GM21825 (cell line): ENCODE measurements at regions not wholly inside any gene's neighbourhood (a gene's known extent, or its start where the extent isn't known, plus 50 kb on each side); places are given as distances from the start of the nearest gene placed in this dataset.
"Not testable (repeated sequence)": the region's sequence is repeated elsewhere in the genome, so short reads cannot be mapped to it uniquely, and the experiment has no call there.

Experiments
- ATAC-seq: cut with Tn5 transposase; IDR thresholded peaks from one replicate; pipeline ENCODE4 v1.9.1; 2021; ENCODE audit warnings: mild to moderate bottlenecking, moderate library complexity; ENCODE audit not compliant: unreplicated experiment

- ATAC-seq, result no peak
These were observed 51.3 kb upstream of the EGFL6 start for GRCh38 chrX:13518126-13518525.

DNA sequence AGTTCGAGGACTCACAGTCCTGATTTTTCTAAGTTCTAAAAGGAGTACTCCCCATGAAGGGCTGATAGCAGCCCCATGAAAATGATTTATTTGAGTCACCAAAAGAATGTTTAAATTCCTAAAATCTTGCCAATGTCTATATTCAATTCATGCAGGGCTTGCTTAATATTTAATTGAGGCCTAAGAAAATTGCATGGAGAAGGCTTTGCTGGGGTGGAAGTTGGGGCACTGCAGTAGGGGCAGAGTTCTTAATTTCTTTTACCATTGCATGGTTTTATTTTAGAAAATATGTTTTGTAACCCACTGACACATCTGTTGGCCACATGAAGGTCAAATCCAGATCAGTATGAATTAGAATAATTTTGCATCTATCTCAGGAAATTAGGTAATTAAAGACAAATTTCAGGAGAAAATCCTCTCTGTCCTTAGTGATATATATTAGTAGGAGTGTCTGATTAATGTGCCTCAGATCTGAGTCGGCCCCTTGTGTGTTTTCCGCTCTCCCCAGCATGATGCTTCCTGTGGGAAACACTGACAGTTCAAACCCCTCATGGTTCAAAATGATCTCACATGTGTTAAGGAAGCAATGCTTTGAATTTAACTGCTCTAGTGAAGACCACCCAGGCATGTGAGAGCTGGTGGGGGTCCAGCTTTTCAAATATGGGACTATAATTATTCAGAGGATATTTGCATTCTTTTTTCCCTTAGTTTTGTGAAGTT, 54.0 kb upstream of the EGFL6 start:
- ATAC-seq, result no peak

- no peak for ATAC-seq
These were observed 57.5 kb upstream of the EGFL6 start for GRCh38 chrX:13511944-13512330.

- no peak for ATAC-seq
These were observed 58.0 kb upstream of the EGFL6 start for GRCh38 chrX:13511241-13511943.

DNA sequence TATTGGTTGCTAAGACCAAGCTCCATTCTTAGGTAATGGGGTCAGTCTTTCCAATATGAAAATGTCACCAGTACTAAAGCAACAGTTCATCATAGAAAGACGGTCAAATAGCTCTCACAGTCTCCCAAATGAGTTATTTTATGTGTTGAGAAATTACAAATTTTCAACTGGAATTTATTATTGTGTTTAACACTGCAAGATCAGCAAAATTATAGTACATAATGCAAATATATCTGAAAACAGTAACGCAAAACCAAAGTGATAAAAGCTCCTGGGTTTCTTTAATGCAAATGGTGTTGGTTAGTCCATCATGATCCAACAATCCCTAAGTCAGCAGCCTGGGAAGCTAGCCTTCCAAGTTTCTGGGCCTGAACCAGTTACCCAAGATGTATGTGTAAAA, 61.5 kb upstream of the EGFL6 start:
- ATAC-seq, result no peak

- ATAC-seq, result no peak
These were observed 62.8 kb upstream of the EGFL6 start for GRCh38 chrX:13506574-13506973.

DNA sequence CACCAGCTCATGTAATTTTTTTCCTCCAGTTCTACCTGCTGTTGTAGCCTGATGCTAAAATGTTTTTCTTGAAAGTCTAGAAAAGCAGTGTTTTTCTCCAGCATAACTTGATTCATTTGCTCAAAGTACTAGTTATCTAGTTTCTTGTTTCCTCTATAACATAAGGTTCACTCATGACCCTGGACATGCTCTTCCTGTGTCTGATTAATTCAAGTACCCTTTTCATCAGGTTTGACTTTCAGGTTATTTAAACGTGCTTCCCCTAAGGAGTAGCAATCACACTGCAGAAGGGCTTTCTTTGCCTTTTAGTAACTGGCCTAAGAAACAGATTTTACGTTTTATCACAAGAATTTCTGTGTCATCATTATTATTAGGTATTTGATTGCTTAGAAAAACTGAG, 66.8 kb upstream of the EGFL6 start:
- ATAC-seq, result no peak

GRCh38 chrX:13499736-13500135, 69.7 kb upstream of the EGFL6 start:
- no peak for ATAC-seq

GRCh38 chrX:13498238-13498637, 71.2 kb upstream of the EGFL6 start:
- no peak for ATAC-seq

GRCh38 chrX:13495232-13495631, 74.2 kb upstream of the EGFL6 start:
- no peak for ATAC-seq

DNA sequence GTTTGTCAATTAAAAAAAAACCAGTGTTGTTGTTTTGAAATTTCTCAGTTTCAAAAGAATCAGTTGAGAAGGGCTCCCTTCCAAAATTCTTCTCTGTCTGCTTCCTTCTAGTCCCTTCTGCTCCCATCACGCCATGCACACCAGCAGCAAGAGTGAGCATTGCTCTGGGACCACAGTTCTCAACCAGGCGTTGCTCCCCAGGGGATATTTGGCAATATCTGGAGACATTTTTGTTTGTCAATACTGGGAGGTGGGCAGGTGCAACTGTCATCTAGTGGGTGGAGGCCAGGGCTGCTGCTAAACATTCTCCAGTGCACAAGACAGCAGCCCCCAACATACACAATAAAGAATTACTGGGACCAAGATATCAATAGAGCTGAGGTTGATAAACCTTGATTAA, 74.8 kb upstream of the EGFL6 start:
- ATAC-seq, result no peak

DNA sequence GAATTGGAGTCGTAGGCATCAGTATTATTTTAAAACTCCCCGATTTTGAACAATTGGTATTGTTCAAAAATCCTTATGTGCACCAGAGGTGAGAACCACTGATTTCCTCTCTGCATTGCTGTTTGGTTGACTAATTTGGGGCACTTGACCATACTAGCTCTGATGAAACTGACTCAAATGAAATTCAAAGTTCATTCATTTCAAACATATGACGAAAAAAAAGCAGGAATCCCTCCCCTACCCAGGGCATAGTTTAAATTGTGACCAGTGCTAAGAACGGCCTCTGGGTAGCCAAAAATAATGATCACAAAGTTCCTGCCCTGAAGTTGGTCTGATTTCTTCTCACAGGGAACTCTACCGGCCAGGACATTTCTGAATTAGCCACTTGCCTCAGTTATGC, 75.7 kb upstream of the EGFL6 start:
- no peak for ATAC-seq

DNA sequence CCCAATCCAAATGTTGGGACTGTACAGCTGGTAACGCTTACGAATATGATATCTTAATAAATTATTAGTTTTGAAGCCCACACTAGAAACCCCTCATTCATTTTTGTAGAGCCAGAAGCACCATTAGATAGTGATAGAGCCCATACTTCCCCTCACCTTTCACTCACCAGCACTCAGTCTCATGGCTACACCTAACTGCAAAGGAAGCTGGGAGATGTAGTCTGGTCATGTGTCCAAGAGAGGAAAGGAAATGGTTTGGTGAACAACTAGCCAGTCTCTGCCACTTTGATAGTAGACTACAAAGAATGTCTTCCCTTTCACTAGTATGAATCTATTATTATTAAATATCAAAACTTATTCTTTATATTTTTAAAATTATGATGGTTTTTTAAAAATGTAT, 77.1 kb upstream of the EGFL6 start:
- no peak for ATAC-seq

GRCh38 chrX:13491061-13491460, 78.3 kb upstream of the EGFL6 start:
- no peak for ATAC-seq

DNA sequence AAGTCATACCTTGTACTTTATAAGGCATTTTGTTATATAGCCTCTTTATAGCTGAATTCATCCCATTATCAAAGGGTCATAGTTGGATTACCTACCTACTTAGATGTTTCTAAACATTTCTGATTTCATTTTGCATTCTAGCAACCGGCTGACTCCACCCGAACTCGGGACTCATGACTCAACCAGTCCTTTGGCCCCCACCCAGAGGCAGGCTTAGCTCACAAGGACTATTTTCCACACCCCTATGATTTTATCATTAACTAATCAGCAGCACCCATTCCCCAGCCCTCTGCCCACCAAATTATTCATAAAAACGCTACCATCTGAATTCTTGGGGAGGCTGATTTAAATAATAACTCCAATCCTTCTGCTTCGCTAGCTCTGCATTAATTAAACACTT, 79.9 kb upstream of the EGFL6 start:
- no peak for ATAC-seq

DNA sequence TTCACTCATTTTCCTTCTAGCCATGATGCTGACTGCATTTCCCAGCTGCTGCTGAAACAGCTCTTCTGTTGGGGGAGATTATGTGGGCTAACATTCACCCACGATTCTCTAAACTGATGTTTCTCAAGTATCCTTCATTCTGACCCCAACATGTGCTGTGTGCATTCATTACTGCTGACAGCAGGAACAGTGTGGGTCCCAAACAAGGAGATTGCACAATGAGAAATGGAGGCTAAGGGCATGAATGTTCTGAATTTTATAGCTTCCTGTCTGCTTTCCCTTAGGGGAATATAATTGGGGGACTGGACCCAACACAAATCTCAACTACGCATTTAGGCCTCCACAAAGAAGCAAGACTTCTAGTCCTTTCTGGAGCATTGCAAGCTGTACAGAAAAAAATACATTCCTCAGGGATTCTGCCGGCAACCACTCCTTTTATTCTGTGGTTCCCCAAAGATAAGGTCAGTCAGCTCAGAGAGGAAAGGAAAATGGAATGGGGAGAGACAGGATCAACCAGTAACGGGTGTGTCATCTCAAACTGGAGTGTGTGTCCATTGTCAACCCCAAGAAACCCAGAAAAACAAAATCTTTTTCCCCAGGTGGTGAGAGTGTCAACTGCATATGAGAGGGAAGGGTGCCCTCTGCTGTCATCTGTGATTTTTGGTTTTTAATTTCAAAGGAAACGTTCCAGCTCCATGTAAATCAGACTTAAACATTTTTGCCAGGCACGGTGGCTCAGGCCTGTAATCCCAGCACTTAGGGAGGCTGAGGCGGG, 81.5 kb upstream of the EGFL6 start:
- ATAC-seq, result no peak

GRCh38 chrX:13485167-13485566, 84.2 kb upstream of the EGFL6 start:
- ATAC-seq, result no peak

DNA sequence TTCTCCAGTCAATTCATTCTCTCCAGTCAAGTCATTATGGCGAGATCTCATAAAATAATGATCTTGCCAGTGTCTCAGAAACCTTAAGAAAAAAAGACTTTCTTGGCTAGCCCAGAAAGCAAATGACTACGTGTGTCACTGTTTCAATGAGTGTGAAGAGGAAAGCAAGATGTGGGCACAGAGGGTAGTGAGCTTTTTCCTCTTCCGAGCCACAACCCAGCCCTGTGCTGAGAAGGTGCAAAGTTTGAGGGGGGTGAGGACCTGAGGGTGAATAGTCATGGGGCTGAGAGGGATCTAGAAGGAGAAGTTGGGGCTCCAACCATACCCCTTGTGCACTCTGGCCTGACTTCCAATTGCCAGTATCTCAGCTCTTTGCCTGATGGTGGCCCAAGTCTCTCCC, 85.6 kb upstream of the EGFL6 start:
- no peak for ATAC-seq

DNA sequence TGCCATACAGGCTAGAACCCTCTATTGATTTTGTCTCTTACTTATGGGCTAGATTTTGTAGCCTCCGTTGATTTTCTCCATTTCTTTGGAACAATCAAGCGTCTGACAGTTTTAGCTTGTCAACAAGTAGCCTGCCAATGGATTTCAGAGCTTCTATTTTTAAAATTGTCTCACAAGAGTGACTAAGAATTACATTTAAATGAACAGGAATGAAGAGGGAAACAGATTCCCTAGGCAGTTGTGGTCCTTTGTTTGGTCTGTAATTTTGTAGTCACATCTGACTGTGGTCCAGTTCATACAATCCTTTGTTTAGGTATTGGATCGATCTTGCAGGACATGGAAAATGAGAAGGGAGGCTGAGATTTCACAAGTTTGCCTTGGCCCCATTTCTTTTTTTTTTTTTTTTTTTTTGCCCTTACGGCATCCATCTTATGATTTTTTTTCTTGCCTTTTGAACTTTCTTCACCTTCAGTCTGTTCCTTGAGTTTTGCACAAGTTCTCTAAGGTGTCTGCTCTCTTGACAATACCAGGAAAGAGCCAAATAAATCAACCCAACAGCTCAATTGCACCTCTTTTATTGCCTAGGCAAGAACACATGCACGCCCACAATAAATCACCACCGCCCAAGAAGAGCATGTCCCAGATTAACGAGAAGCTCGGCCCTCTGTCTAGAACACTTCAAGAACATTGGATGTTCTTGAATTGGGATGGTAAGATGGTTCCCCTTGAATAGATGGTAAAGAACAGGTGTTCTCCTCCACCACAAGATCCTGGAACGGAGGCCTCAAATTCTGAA, 86.5 kb upstream of the EGFL6 start:
- ATAC-seq, result no peak

GRCh38 chrX:13480780-13481179, 88.6 kb upstream of the EGFL6 start:
- ATAC-seq, result not testable (repeated sequence)

DNA sequence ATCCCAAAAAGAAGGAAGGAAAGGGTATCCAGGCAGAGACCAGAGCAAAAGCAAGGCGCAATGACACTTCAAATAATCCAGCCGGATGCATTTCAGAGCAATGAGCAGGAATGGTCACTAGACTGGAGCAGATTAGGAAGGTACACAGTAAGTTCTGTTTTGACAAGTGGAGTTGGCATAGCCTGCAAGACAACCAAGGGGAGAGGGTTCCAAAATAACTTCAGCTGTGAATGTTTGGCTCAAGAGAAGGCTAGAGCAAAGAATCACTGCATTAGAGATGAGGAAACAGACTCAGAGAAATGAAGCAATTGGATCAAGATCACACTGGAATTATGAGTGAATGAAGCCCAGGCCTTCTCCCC, 90.0 kb upstream of the EGFL6 start:
- no peak for ATAC-seq
